ENCODE measurements at regions not wholly inside any gene's neighbourhood (a gene's known extent, or its start where the extent isn't known, plus 50 kb on each side); places are given as distances from the start of the nearest gene placed in this dataset.
"Not testable (repeated sequence)": the region's sequence is repeated elsewhere in the genome, so short reads cannot be mapped to it uniquely, and the experiment has no call there.

- in situ Hi-C loops (cut with HindIII; ENCODE audit: low sequenced_read_pairs) = no loop called here
- no peak for DNase-seq (ENCODE audit: low spot score)
Observed at GRCh38 chr21:35507181-35507759, 458.2 kb upstream of the RUNX1 start.

- DNase-seq (ENCODE audit: low spot score) = no peak
- in situ Hi-C loops (cut with HindIII; ENCODE audit: low sequenced_read_pairs) = no loop called here
Observed at GRCh38 chr21:35506771-35507170, 457.7 kb upstream of the RUNX1 start.

GRCh38 chr21:35506352-35506751 lies 457.2 kb upstream of the RUNX1 start:
- in situ Hi-C loops (cut with HindIII; ENCODE audit: low sequenced_read_pairs) = no loop called here
- DNase-seq (ENCODE audit: low spot score) = no peak

GRCh38 chr21:35504951-35505466 lies 455.9 kb upstream of the RUNX1 start:
- in situ Hi-C loops (cut with HindIII; ENCODE audit: low sequenced_read_pairs) = no loop called here
- no peak for DNase-seq (ENCODE audit: low spot score)

GRCh38 chr21:35504277-35504676 lies 455.2 kb upstream of the RUNX1 start:
- DNase-seq (ENCODE audit: low spot score) = no peak
- in situ Hi-C loops (cut with HindIII; ENCODE audit: low sequenced_read_pairs) = no loop called here

GRCh38 chr21:35503671-35504070 lies 454.6 kb upstream of the RUNX1 start:
- in situ Hi-C loops (cut with HindIII; ENCODE audit: low sequenced_read_pairs) = no loop called here
- DNase-seq (ENCODE audit: low spot score) = no peak

- in situ Hi-C loops (cut with HindIII; ENCODE audit: low sequenced_read_pairs) = no loop called here
Observed at GRCh38 chr21:35502821-35503220, 453.7 kb upstream of the RUNX1 start.

GRCh38 chr21:35497522-35497921 lies 448.4 kb upstream of the RUNX1 start:
- in situ Hi-C loops (cut with HindIII; ENCODE audit: low sequenced_read_pairs); DNase-seq (ENCODE audit: low spot score): not testable (repeated sequence)

More at GRCh38 chr21:35502821-35503220, 453.7 kb upstream of the RUNX1 start:
- no peak for DNase-seq (ENCODE audit: low spot score)

- DNase-seq (ENCODE audit: low spot score) = no peak
- in situ Hi-C loops (cut with HindIII; ENCODE audit: low sequenced_read_pairs) = no loop called here
Observed at GRCh38 chr21:35491920-35492678, 443.0 kb upstream of the RUNX1 start.

- in situ Hi-C loops (cut with HindIII; ENCODE audit: low sequenced_read_pairs) = no loop called here
- no peak for DNase-seq (ENCODE audit: low spot score)
Observed at GRCh38 chr21:35491114-35491513, 442.0 kb upstream of the RUNX1 start.

- in situ Hi-C loops (cut with HindIII; ENCODE audit: low sequenced_read_pairs) = no loop called here
Observed at GRCh38 chr21:35489389-35489980, 440.4 kb upstream of the RUNX1 start.

GRCh38 chr21:35488946-35489345 lies 439.8 kb upstream of the RUNX1 start:
- in situ Hi-C loops (cut with HindIII; ENCODE audit: low sequenced_read_pairs) = no loop called here
- DNase-seq (ENCODE audit: low spot score) = no peak

More at GRCh38 chr21:35489389-35489980, 440.4 kb upstream of the RUNX1 start:
- no peak for DNase-seq (ENCODE audit: low spot score)

GRCh38 chr21:35485364-35485763 lies 436.3 kb upstream of the RUNX1 start:
- in situ Hi-C loops (cut with HindIII; ENCODE audit: low sequenced_read_pairs) = no loop called here
- no peak for DNase-seq (ENCODE audit: low spot score)

- DNase-seq (ENCODE audit: low spot score) = no peak
- in situ Hi-C loops (cut with HindIII; ENCODE audit: low sequenced_read_pairs) = no loop called here
Observed at GRCh38 chr21:35484851-35485250, 435.7 kb upstream of the RUNX1 start.

- no peak for DNase-seq (ENCODE audit: low spot score)
- in situ Hi-C loops (cut with HindIII; ENCODE audit: low sequenced_read_pairs) = no loop called here
Observed at GRCh38 chr21:35484032-35484431, 434.9 kb upstream of the RUNX1 start.

GRCh38 chr21:35482933-35483662 lies 434.0 kb upstream of the RUNX1 start:
- in situ Hi-C loops (cut with HindIII; ENCODE audit: low sequenced_read_pairs) = no loop called here
- no peak for DNase-seq (ENCODE audit: low spot score)

- no peak for DNase-seq (ENCODE audit: low spot score)
- in situ Hi-C loops (cut with HindIII; ENCODE audit: low sequenced_read_pairs) = no loop called here
Observed at GRCh38 chr21:35482096-35482495, 433.0 kb upstream of the RUNX1 start.

- in situ Hi-C loops (cut with HindIII; ENCODE audit: low sequenced_read_pairs) = no loop called here
- DNase-seq (ENCODE audit: low spot score) = no peak
Observed at GRCh38 chr21:35481005-35481404, 431.9 kb upstream of the RUNX1 start.

GRCh38 chr21:35479529-35479928 lies 430.4 kb upstream of the RUNX1 start:
- DNase-seq (ENCODE audit: low spot score) = no peak
- in situ Hi-C loops (cut with HindIII; ENCODE audit: low sequenced_read_pairs) = no loop called here

- DNase-seq (ENCODE audit: low spot score) = no peak
- in situ Hi-C loops (cut with HindIII; ENCODE audit: low sequenced_read_pairs) = no loop called here
Observed at GRCh38 chr21:35479065-35479448, 430.0 kb upstream of the RUNX1 start.

Measured in G401 (cell line).